Frontal cortex (tissue), 3 donors: ENCODE measurements at regions not wholly inside any gene's neighbourhood (a gene's known extent, or its start where the extent isn't known, plus 50 kb on each side); places are given as distances from the start of the nearest gene placed in this dataset.

Experiments used
- DNase-seq, 2 donors: peaks; one replicate each; pipeline ENCODE4 v3.0.0; 2012; ENCODE audit warnings: low spot score in 2 of 2
- FAIRE-seq: peaks from 2 replicates; lab custom pipeline; 2012; peaks lifted over from hg19 to GRCh38; lab: Jason Lieb, UNC
- donor health status: control.
- donor health status: control.
- donor health status: control.

GRCh38 chr4:158015241-158015640, 157.6 kb downstream of the GASK1B start:
- FAIRE-seq (no peak), DNase-seq (no peak)

GRCh38 chr4:158013858-158014257, 159.0 kb downstream of the GASK1B start:
- DNase-seq: no peak
- no peak for FAIRE-seq

- no peak for DNase-seq
- no peak for FAIRE-seq
Measured at GRCh38 chr4:158010361-158010760, 162.5 kb downstream of the GASK1B start.

- FAIRE-seq: no peak
- DNase-seq: no peak
Measured at GRCh38 chr4:158008551-158009218, 164.1 kb downstream of the GASK1B start.

GRCh38 chr4:158007566-158007965, 165.3 kb downstream of the GASK1B start:
- no peak for FAIRE-seq
- DNase-seq: no peak

- DNase-seq (no peak), FAIRE-seq (no peak)
Measured at GRCh38 chr4:158006990-158007389, 165.8 kb downstream of the GASK1B start.

- FAIRE-seq (no peak), DNase-seq (no peak)
Measured at GRCh38 chr4:158005021-158005420, 167.8 kb downstream of the GASK1B start.

GRCh38 chr4:158004101-158004500, 168.7 kb downstream of the GASK1B start:
- DNase-seq (no peak), FAIRE-seq (no peak)

- no peak for FAIRE-seq
Measured at GRCh38 chr4:158003212-158003611, 169.6 kb downstream of the GASK1B start.

GRCh38 chr4:158002173-158002572, 170.7 kb downstream of the GASK1B start:
- DNase-seq (no peak), FAIRE-seq (peak; percentile 23)

More at GRCh38 chr4:158003212-158003611, 169.6 kb downstream of the GASK1B start:
- no peak for DNase-seq

- FAIRE-seq: no peak
Measured at GRCh38 chr4:158001756-158002155, 171.1 kb downstream of the GASK1B start.

GRCh38 chr4:157999723-158000122, 173.1 kb downstream of the GASK1B start:
- FAIRE-seq (no peak), DNase-seq (no peak)

More at GRCh38 chr4:158001756-158002155, 171.1 kb downstream of the GASK1B start:
- no peak for DNase-seq

GRCh38 chr4:157997296-157997695, 175.5 kb downstream of the GASK1B start:
- FAIRE-seq: no peak
- no peak for DNase-seq

- DNase-seq (no peak), FAIRE-seq (no peak)
Measured at GRCh38 chr4:157996061-157997028, 176.5 kb downstream of the GASK1B start.

- no peak for DNase-seq
- no peak for FAIRE-seq
Measured at GRCh38 chr4:157994863-157995262, 178.0 kb downstream of the GASK1B start.

GRCh38 chr4:157992948-157993839, 179.6 kb downstream of the GASK1B start:
- DNase-seq: no peak
- FAIRE-seq: no peak

GRCh38 chr4:157992038-157992705, 180.7 kb downstream of the GASK1B start:
- peak; percentile 98 for FAIRE-seq
- DNase-seq: peak; percentile 3 to 19

GRCh38 chr4:157988641-157989040, 184.2 kb downstream of the GASK1B start:
- FAIRE-seq (no peak), DNase-seq (no peak)

GRCh38 chr4:157984285-157984911, 188.4 kb downstream of the GASK1B start:
- DNase-seq (no peak), FAIRE-seq (no peak)
